ENCODE measurements at regions not wholly inside any gene's neighbourhood (a gene's known extent, or its start where the extent isn't known, plus 50 kb on each side); places are given as distances from the start of the nearest gene placed in this dataset.

- TF ChIP-seq CTCF (IDR thresholded peaks at IDR 0.05), result no peak
- no peak for TF ChIP-seq POLR2A (IDR thresholded peaks at IDR 0.05)
Observed at GRCh38 chr5:87122151-87122977, 145.3 kb upstream of the RASA1 start.

All from lower leg skin (tissue), 3 donors.